Esophagus muscularis mucosa (tissue), 3 donors: ENCODE measurements at regions not wholly inside any gene's neighbourhood (a gene's known extent, or its start where the extent isn't known, plus 50 kb on each side); places are given as distances from the start of the nearest gene placed in this dataset.

ENCODE experiments used
- CTCF ChIP-seq, 3 experiments: fragments of 200-600 bp in 2 of 3; fragments of 450-650 bp in 1 of 3; sonication (generic) in 2 of 3; IDR thresholded peaks; one replicate each; pipeline ENCODE4 v1.5.1; 2017 to 2019; ENCODE audit warnings: antibody characterized with exemption in 3 of 3, mild to moderate bottlenecking in 2 of 3, moderate library complexity in 1 of 3
- POLR2A ChIP-seq: fragments of 450-650 bp; IDR thresholded peaks from one replicate; pipeline ENCODE4 v1.6.1; 2017; ENCODE audit warnings: antibody characterized with exemption, moderate library complexity, mild to moderate bottlenecking, low read depth

GRCh38 chr9:81848472-81848871 lies 79.8 kb upstream of the SPATA31D4 start:
- TF ChIP-seq POLR2A (no peak), CTCF (IDR thresholded peaks at IDR 0.05) (peak in 2 of 3 experiments; percentile 47 to 56)
